ENCODE measurements at regions not wholly inside any gene's neighbourhood (a gene's known extent, or its start where the extent isn't known, plus 50 kb on each side); places are given as distances from the start of the nearest gene placed in this dataset.

DNA sequence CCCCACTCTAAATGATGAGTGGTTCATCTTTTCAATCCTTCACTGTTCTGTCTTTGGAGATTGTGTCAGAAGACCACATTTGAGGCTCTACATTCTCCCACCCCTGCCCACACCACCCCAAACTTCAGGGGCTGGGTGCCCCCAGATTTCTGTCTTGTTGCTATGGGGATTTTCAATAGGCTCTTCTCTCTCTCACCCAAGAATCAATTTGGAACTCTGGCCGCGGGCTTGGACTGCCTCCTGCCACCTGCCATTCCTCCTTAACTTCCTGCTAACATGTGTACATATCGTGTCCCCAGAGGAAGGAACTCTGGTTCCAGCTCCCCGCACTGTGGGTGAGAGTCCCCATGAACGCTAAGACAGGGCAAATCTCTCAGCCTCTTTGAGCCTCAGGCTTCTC lies 67.4 kb upstream of the LARS2 start:
- H3K4me3 ChIP-seq, result no peak overlapping the region
- H3K9me3 ChIP-seq, result no peaks in the 10 kb centered on the region
- H3K27me3 ChIP-seq, result no peaks in the 10 kb centered on the region
- DNase-seq, result no peak
- H3K36me3 ChIP-seq, result no peaks in the 10 kb centered on the region

DNA sequence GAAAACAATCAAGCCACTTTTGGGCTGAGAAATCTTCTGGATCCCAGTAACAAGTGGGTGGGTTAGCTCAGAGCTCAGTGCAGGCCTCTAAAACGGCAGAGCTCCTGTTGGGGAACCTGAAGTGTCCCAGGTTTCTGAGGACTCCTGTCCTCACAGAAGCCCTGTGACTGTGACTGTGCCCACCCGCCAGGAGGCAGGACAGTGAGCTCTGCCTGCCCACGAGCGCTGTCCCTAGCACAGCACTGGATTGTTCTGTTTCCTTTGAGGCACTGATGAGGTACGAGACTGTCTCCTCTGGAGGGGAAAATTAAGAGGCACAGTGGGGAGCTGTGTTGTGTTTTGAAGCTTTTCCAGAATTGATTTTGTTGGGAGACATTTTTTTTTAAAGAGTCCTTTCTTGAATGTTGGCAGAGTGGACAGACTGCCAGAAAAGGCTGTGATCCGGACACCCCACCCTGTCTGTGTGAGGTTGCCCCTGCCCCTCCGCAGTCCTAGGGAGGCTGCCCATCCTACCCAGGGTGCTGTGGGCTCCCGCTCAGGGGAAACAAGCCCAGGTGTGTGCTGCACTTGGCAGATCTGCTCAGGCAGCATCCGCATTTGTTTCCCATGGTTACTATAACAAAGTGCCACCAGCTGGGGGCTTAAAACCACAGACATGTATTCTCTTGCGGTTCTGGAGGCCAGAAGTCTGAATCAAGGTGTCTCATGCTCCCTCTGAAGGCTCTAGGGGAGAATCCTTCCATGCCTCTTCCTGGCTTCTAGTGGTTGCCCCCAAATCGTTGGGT lies 66.6 kb upstream of the LARS2 start:
- Histone ChIP-seq H3K27me3 (no peaks in the 10 kb centered on the region), H3K36me3 (no peaks in the 10 kb centered on the region), H3K4me3 (no peak overlapping the region), H3K9me3 (no peaks in the 10 kb centered on the region)
- DNase-seq, result no peak

DNA sequence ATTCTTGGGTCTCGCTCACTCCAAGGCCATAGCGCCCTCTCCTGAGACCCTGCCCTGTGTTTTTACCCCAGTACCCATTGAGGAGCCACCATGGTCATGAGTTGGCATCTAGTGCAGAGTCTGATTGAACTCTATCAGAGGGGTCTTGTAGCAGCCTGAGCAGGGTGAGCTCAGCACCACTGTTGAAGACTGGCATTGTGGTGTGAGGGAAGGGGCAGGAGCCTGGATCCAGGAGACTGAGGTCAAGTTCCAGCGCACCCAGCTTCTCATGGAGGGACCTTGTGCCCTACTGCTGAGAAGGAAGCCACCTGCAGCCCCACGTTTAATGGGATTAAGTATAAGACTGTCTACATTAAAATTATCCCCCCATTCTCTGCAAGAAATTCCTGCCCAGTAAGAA lies 65.8 kb upstream of the LARS2 start:
- H3K4me3 ChIP-seq, result no peak overlapping the region
- H3K36me3 ChIP-seq, result no peaks in the 10 kb centered on the region
- H3K27me3 ChIP-seq, result no peaks in the 10 kb centered on the region
- H3K9me3 ChIP-seq, result no peaks in the 10 kb centered on the region
- no peak for DNase-seq

DNA sequence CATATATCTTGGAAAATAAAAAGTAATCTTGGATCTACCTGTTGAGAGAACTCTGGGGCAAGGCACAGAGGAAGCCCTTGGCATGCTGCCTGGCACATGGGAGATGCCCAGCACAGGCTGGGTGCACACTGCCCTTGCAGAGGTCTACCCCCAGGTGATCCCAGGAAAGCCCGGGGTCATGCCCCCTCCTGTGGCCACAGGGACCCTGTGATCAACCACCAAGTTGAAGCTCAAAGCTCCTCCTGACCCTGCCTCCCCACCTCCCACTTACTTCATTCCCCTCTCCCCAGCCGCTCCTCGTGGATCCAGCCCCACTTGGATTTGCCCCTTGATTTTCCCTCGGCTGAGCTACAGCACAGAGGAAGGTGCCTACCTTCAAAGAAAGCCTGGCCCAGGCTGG lies 62.7 kb upstream of the LARS2 start:
- no peaks in the 10 kb centered on the region for H3K9me3 ChIP-seq
- no peak for DNase-seq
- H3K36me3 ChIP-seq, result no peaks in the 10 kb centered on the region
- H3K27me3 ChIP-seq, result no peaks in the 10 kb centered on the region
- no peak overlapping the region for H3K4me3 ChIP-seq

DNA sequence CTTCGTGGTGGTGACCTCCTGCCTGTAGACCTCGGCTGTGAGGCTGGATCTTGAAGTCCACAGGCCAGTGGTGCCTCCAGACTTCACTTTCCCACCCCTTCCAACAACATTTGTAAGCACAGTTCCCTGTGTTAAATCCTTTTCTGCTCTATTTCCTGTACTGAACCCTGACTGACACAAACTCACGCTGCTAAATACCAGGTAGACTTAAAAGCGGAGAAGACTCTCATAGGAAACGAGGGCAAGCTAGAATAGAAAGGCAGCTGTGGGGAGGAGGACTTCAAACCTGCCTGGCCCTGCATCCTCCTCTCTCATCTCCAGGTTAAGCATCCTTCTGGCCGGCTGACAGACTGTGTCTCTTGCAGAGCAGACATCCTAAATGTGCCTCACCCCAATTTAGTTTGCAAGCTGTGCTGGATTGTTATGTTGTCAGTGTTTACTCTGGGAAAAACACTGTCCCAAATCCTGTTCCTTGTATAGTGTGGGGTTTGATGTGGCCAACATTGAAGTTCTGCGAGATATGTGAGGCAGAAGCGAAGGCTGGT lies 58.5 kb upstream of the LARS2 start:
- Histone ChIP-seq H3K4me3 (no peak overlapping the region), H3K9me3 (no peaks in the 10 kb centered on the region), H3K27me3 (no peaks in the 10 kb centered on the region), H3K36me3 (no peaks in the 10 kb centered on the region)
- DNase-seq, result no peak

DNA sequence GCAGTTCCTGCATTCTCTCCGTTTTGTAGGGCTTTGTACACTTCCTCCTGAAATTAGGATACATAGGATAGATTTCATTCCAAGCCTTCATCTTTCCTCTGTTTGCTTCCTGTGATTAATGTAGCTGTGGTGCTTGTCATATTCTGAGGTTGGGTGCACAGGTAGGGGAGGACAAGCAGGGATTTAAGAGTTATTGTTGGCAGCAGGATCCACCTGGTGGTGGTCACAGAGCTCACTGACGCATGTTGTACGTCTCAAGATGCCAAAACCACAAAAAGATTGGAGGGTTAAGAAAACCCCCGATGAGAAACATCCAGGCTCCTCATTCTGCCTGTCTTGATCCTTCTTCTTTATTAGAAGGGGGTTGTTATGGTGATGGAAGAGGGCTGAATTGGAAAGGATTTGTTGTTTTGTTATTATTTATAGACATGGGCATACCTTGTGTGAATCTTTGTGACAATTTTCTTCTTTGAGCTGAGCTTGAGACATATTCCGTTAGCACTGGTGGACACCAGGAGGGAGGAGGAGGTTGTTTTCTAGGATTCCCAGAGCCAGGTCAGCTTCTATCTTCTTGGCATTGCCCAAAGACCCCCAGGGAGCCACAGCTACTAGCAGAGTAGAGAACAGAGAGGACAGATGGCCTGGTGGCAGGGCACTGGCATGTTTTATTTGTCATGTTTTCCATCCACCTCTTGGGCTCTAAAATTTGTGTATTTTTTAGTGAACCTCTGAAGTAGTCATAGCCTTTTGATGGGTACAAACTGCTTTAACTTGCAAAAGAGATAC lies 57.7 kb upstream of the LARS2 start:
- no peaks in the 10 kb centered on the region for H3K9me3 ChIP-seq
- H3K27me3 ChIP-seq, result no peaks in the 10 kb centered on the region
- H3K4me3 ChIP-seq, result no peak overlapping the region
- no peak for DNase-seq
- no peaks in the 10 kb centered on the region for H3K36me3 ChIP-seq

DNA sequence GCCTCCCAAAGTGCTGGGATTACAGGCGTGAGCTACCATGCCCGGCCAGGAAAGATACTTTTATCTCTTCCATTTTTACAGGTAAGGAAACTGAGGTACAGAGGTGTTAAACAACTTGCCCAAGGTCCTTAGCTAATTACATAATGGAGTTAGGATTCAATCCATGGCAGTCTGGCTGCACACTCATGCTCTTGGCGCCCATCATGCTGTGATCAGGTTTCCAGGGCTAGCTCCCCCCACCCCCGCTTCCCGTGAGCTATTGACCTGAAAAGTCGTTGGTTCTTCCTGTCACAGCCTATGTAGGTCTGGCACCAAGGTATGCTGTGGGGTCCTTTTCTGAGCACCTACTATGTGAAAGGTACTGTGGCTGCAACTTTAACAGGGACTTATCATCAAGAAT lies 55.9 kb upstream of the LARS2 start:
- H3K9me3 ChIP-seq, result no peaks in the 10 kb centered on the region
- no peaks in the 10 kb centered on the region for H3K36me3 ChIP-seq
- no peak for DNase-seq
- H3K27me3 ChIP-seq, result no peaks in the 10 kb centered on the region
- H3K4me3 ChIP-seq, result no peak overlapping the region

DNA sequence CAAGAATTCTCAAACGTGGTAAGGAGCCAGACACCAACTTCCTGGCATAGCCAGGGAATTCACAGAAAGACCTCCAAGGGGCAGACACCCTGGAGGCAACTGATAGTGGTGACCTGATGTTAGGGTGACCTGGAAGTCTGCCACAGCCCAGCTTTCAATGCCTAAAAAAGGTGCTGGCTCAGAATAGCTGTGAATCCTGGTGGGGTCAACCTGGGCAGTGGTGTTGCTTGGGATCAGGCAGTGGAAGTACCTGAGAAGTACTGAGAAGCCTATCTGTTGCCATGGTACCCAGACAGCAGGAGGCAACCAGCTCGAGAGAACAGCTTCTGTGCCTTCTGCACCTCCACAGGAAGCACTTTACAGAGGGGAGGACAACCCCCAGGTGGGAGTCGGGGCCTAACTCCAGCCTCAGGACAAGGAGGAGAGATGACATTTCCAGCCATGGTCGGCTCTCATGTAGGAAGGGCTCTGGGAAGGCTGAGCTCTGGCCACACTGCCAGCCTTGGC lies 55.4 kb upstream of the LARS2 start:
- no peak for DNase-seq
- no peaks in the 10 kb centered on the region for H3K36me3 ChIP-seq
- H3K27me3 ChIP-seq, result no peaks in the 10 kb centered on the region
- no peak overlapping the region for H3K4me3 ChIP-seq
- no peaks in the 10 kb centered on the region for H3K9me3 ChIP-seq

DNA sequence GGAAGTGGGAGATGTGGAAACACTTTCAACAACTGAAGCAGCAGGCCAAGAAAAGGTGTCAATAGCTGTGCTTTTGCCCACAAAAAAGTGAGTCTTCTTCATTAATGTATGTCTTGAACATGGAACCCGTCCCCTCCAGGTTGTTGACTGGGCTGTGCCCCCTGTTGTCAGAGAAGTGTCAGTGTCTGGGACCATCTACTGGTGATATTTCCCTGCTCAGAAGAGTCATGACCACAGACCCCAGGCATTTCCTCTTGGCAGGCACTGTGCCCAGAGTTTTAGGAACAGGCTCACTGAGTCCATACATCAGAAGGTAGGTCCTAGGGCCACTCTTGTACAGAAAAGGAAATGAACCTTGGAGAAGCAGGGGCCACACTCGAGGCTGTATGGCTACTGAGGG lies 54.8 kb upstream of the LARS2 start:
- DNase-seq, result peak; percentile 51
- no peaks in the 10 kb centered on the region for H3K9me3 ChIP-seq
- no peak overlapping the region for H3K4me3 ChIP-seq
- H3K27me3 ChIP-seq, result no peaks in the 10 kb centered on the region
- no peaks in the 10 kb centered on the region for H3K36me3 ChIP-seq

DNA sequence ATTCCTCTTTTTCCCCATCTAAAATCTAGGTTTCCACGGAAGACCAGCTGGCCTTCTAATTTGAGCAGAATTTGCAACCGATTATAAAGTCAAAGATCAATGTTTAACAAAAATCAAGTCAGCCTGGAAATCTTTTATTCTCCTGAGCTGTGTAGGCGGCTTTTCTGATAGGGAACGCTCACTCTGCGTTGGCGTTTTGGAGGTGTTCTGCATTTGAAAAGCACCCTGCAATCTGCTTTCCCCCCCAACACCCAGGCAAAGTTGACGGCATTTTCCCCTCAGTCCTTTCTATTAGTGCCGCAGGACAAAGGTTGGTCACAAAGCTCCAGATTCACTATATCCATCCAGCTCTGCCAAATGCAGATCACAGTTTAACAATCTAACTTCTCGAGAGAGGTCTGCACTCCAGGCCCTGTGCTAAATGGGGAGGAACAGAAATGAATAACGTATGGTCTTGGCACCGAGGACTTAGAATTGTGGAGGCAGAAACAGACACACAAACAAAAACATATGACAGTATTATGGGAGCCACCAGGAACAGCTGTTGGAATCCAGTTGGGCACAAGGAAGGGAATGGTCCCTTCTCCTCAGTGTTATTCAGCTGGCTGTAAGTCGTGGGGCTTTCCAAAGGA lies 50.4 kb upstream of the LARS2 start:
- H3K9me3 ChIP-seq, result no peaks in the 10 kb centered on the region
- H3K36me3 ChIP-seq, result no peaks in the 10 kb centered on the region
- no peaks in the 10 kb centered on the region for H3K27me3 ChIP-seq
- no peak for DNase-seq
- H3K4me3 ChIP-seq, result no peak overlapping the region
